ENCODE measurements at regions not wholly inside any gene's neighbourhood (a gene's known extent, or its start where the extent isn't known, plus 50 kb on each side); places are given as distances from the start of the nearest gene placed in this dataset.

GRCh38 chr2:122174061-122174460 lies 418.6 kb downstream of the TSN start:
- Mint-ChIP-seq H3K4me3 (ENCODE audit: unreplicated experiment) (no peak overlapping the region), H3K36me3 (ENCODE audit: low read depth, unreplicated experiment) (no peaks in the 10 kb centered on the region), H3K27me3 (ENCODE audit: unreplicated experiment) (peaks cover 6% of the 10 kb centered on the region), H3K4me1 (ENCODE audit: unreplicated experiment) (peaks cover 2% of the 10 kb centered on the region), H3K9me3 (ENCODE audit: unreplicated experiment) (no peaks in the 10 kb centered on the region), H3K27ac (ENCODE audit: unreplicated experiment) (no peak overlapping the region)
- no peak for TF ChIP-seq CTCF (IDR thresholded peaks at IDR 0.05; ENCODE audit: unreplicated experiment)
- no peak for DNase-seq (ENCODE audit: low spot score)

GRCh38 chr2:122179492-122180165 lies 424.2 kb downstream of the TSN start:
- no peak overlapping the region for H3K27ac Mint-ChIP-seq (ENCODE audit: unreplicated experiment)
- H3K27me3 Mint-ChIP-seq (ENCODE audit: unreplicated experiment): peaks cover 5% of the 10 kb centered on the region
- TF ChIP-seq CTCF (IDR thresholded peaks at IDR 0.05; ENCODE audit: unreplicated experiment): no peak
- peaks cover 5% of the 10 kb centered on the region for H3K36me3 Mint-ChIP-seq (ENCODE audit: low read depth, unreplicated experiment)
- no peak for DNase-seq (ENCODE audit: low spot score)
- peaks cover 26% of the 10 kb centered on the region for H3K4me1 Mint-ChIP-seq (ENCODE audit: unreplicated experiment)
- no peaks in the 10 kb centered on the region for H3K9me3 Mint-ChIP-seq (ENCODE audit: unreplicated experiment)
- no peak overlapping the region for H3K4me3 Mint-ChIP-seq (ENCODE audit: unreplicated experiment)

DNA sequence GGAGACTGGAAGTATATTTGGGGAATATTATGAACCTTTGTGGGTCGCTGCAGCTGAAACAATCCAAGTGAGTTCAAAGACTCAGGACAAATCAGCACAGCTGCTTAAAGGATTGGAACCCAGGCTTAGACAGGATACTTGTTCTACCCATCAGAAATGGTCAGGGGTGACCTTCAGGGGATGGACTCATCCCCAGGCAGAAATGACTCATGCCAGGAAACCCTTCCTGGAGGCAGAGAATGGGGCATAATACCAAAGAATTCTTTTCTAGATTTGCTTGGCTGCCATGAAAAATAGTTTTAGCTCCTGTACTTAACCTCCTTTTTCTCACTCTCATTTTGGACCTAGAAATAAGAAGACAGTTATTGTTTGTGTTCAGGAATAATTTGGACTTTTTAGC lies 425.5 kb downstream of the TSN start:
- H3K27ac Mint-ChIP-seq (ENCODE audit: unreplicated experiment): no peak overlapping the region
- H3K4me1 Mint-ChIP-seq (ENCODE audit: unreplicated experiment): peaks cover 26% of the 10 kb centered on the region
- DNase-seq (ENCODE audit: low spot score): no peak
- H3K9me3 Mint-ChIP-seq (ENCODE audit: unreplicated experiment): no peaks in the 10 kb centered on the region
- no peak for TF ChIP-seq CTCF (IDR thresholded peaks at IDR 0.05; ENCODE audit: unreplicated experiment)
- peaks cover 5% of the 10 kb centered on the region for H3K36me3 Mint-ChIP-seq (ENCODE audit: low read depth, unreplicated experiment)
- peaks cover 5% of the 10 kb centered on the region for H3K27me3 Mint-ChIP-seq (ENCODE audit: unreplicated experiment)
- H3K4me3 Mint-ChIP-seq (ENCODE audit: unreplicated experiment): no peak overlapping the region

DNA sequence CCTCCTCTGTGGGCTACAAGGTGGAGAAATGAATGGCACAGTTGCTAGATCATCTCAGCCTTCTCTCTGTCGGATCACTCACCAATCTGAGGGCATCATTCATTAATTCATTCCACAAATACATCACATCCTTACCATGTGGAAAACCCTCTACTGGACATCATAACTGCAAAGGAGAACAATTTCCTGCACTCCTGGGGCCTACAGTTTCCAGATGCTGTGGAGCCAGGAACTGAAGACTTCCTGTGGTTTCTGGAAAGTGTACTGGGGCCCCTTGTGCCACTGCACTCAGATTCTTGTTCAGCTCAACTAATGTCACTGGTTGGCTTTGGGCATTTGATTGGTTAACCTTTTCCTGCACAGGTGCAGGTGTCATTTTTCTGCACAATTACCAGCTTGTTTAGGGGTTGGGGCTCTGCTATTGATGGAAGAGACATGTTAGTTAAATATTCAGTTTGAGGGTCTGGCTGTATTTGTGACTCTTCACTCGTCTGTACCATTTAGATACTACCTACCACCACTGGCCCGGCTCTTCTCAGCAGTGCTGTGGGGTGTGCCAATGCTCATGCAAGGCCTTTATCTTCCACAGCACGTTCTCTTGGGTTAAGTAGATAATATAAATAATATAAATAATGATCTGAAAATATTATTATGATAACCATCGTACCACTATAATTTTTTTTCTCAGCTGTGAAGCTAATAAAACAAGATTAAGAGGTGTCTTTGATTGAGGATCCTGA lies 427.3 kb downstream of the TSN start:
- H3K27me3 Mint-ChIP-seq (ENCODE audit: unreplicated experiment): peaks cover 5% of the 10 kb centered on the region
- peaks cover 33% of the 10 kb centered on the region for H3K4me1 Mint-ChIP-seq (ENCODE audit: unreplicated experiment)
- peak overlapping the region; percentile 23 for H3K4me3 Mint-ChIP-seq (ENCODE audit: unreplicated experiment)
- TF ChIP-seq CTCF (IDR thresholded peaks at IDR 0.05; ENCODE audit: unreplicated experiment): no peak
- H3K36me3 Mint-ChIP-seq (ENCODE audit: low read depth, unreplicated experiment): peaks cover 5% of the 10 kb centered on the region
- no peak for DNase-seq (ENCODE audit: low spot score)
- H3K9me3 Mint-ChIP-seq (ENCODE audit: unreplicated experiment): no peaks in the 10 kb centered on the region
- H3K27ac Mint-ChIP-seq (ENCODE audit: unreplicated experiment): no peak overlapping the region

- H3K9me3 Mint-ChIP-seq (ENCODE audit: unreplicated experiment): no peaks in the 10 kb centered on the region
- no peak overlapping the region for H3K4me3 Mint-ChIP-seq (ENCODE audit: unreplicated experiment)
- peaks cover 5% of the 10 kb centered on the region for H3K36me3 Mint-ChIP-seq (ENCODE audit: low read depth, unreplicated experiment)
- H3K27ac Mint-ChIP-seq (ENCODE audit: unreplicated experiment): no peak overlapping the region
- H3K27me3 Mint-ChIP-seq (ENCODE audit: unreplicated experiment): peaks cover 3% of the 10 kb centered on the region
- H3K4me1 Mint-ChIP-seq (ENCODE audit: unreplicated experiment): peaks cover 33% of the 10 kb centered on the region
- no peak for DNase-seq (ENCODE audit: low spot score)
- no peak for TF ChIP-seq CTCF (IDR thresholded peaks at IDR 0.05; ENCODE audit: unreplicated experiment)
Observed at GRCh38 chr2:122183890-122184289, 428.4 kb downstream of the TSN start.

All from endothelial cell (in vitro differentiated cells).